ENCODE measurements at regions not wholly inside any gene's neighbourhood (a gene's known extent, or its start where the extent isn't known, plus 50 kb on each side); places are given as distances from the start of the nearest gene placed in this dataset.

DNA sequence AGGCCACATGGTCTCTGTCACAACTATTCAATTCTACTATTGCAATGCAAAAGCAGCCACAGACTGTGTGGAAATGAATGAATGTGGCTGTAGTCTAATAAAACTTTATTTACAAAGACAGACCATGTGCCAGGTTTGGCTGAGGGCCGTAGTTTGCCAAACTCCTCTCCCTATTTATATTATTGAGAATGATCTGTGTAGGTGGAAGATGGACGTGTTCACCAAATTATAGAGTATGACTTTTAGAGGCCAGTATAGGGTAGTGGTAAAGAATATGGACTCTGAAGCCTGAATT, 125.7 kb upstream of the MYLIP start:
- H3K27me3 Mint-ChIP-seq (ENCODE audit: low read depth), result no peaks in the 10 kb centered on the region; the same call in 1 of the 2 replicates

More for the DNA sequence above, 125.7 kb upstream of the MYLIP start:
- DNase-seq, result no peak
- H2BK15ac ChIP-seq (ENCODE audit: low read depth, low read length), result no peak overlapping the region
- no peak overlapping the region for H2BK120ac ChIP-seq (ENCODE audit: low read depth, low read length, poor library complexity, severe bottlenecking)
- H2BK5ac ChIP-seq (ENCODE audit: insufficient read length, low read length), result no peak overlapping the region
- TF ChIP-seq, protein P1, sequence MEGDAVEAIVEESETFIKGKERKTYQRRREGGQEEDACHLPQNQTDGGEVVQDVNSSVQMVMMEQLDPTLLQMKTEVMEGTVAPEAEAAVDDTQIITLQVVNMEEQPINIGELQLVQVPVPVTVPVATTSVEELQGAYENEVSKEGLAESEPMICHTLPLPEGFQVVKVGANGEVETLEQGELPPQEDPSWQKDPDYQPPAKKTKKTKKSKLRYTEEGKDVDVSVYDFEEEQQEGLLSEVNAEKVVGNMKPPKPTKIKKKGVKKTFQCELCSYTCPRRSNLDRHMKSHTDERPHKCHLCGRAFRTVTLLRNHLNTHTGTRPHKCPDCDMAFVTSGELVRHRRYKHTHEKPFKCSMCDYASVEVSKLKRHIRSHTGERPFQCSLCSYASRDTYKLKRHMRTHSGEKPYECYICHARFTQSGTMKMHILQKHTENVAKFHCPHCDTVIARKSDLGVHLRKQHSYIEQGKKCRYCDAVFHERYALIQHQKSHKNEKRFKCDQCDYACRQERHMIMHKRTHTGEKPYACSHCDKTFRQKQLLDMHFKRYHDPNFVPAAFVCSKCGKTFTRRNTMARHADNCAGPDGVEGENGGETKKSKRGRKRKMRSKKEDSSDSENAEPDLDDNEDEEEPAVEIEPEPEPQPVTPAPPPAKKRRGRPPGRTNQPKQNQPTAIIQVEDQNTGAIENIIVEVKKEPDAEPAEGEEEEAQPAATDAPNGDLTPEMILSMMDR (conservative IDR thresholded peaks at IDR 0.05), result no peak
- H2AFZ ChIP-seq (ENCODE audit: low read length), result no peak overlapping the region
- no peak overlapping the region for H3K4me3 Mint-ChIP-seq
- no peak overlapping the region for H3K4me2 ChIP-seq (ENCODE audit: insufficient read depth, insufficient read length, low read length)
- no peak overlapping the region for H3K27ac ChIP-seq (ENCODE audit: insufficient read length, low read depth, low read length)
- no peak overlapping the region for H3K23ac ChIP-seq (ENCODE audit: insufficient read length, low read depth, low read length)
- peaks cover 10% of the 10 kb centered on the region in 2 experiments for H3K4me1 Mint-ChIP-seq
- no peak overlapping the region for H3K27ac Mint-ChIP-seq
- no peaks in the 10 kb centered on the region for H3K9me3 ChIP-seq (ENCODE audit: control insufficient read depth, low read depth, low read length)
- no peaks in the 10 kb centered on the region for H4K20me1 ChIP-seq (ENCODE audit: control insufficient read depth, insufficient read depth, insufficient read length)
- no peak overlapping the region for H3K9ac ChIP-seq (ENCODE audit: extremely low read depth, insufficient read length, low read length)
- H3K14ac ChIP-seq (ENCODE audit: insufficient read depth, low read length), result no peak overlapping the region
- no peak overlapping the region for H2BK12ac ChIP-seq (ENCODE audit: insufficient read length, low read depth, low read length)
- H3K4ac ChIP-seq (ENCODE audit: low read depth, low read length), result no peak overlapping the region
- H3K79me1 ChIP-seq (ENCODE audit: insufficient read depth, low read depth, low read length, poor library complexity, severe bottlenecking), result no peaks in the 10 kb centered on the region
- no peak overlapping the region for H2AK5ac ChIP-seq (ENCODE audit: insufficient read length, low read length)
- whole genome bisulfite sequencing (ENCODE audit: extremely low coverage, insufficient read length, low lambda C conversion rate), result no CpG with 5 or more reads among the region's 2 CpGs
- no peaks in the 10 kb centered on the region for H3K79me2 ChIP-seq (ENCODE audit: insufficient read depth, low read length)
- no peaks in the 10 kb centered on the region for H3K36me3 Mint-ChIP-seq (ENCODE audit: insufficient read depth in 1 of 3, low read depth in 3 of 3)
- no peak overlapping the region for H3T11ph ChIP-seq (ENCODE audit: low read length)
- H2BK20ac ChIP-seq (ENCODE audit: low read depth, low read length, poor library complexity, severe bottlenecking), result no peak overlapping the region
- no peaks in the 10 kb centered on the region for H3K27me3 ChIP-seq (ENCODE audit: insufficient read depth, low read length)
- H4K91ac ChIP-seq (ENCODE audit: insufficient read length, low read depth, low read length), result no peak overlapping the region
- no peak overlapping the region for H4K8ac ChIP-seq (replicated peaks; ENCODE audit: insufficient read length, low read depth, low read length)
- H4K5ac ChIP-seq (ENCODE audit: insufficient read length, low read depth, low read length), result no peak overlapping the region
- no peaks in the 10 kb centered on the region for H3K9me3 Mint-ChIP-seq
- H3K18ac ChIP-seq (ENCODE audit: insufficient read length, low read depth, low read length), result no peak overlapping the region
- peaks cover 2% of the 10 kb centered on the region; the same call in 1 of the 2 replicates for H3K4me1 ChIP-seq (ENCODE audit: insufficient read depth, low read length)
- H3K56ac ChIP-seq (ENCODE audit: insufficient read length, low read depth, low read length), result no peak overlapping the region
- no peaks in the 10 kb centered on the region for H3K23me2 ChIP-seq (ENCODE audit: insufficient read length, low read depth, low read length, poor library complexity, severe bottlenecking)
